ENCODE measurements at regions not wholly inside any gene's neighbourhood (a gene's known extent, or its start where the extent isn't known, plus 50 kb on each side); places are given as distances from the start of the nearest gene placed in this dataset.

GRCh38 chr1:239956263-239956662 lies 135.4 kb upstream of the FMN2 start:
- TF ChIP-seq CTCF (IDR thresholded peaks at IDR 0.05) (no peak), POLR2AphosphoS5 (IDR thresholded peaks at IDR 0.05) (no peak), POLR2A (IDR thresholded peaks at IDR 0.05) (no peak), EP300 (IDR thresholded peaks at IDR 0.05) (no peak)

Measured in stomach (tissue), 4 donors.